HFFc6 (cell line): ENCODE measurements at regions not wholly inside any gene's neighbourhood (a gene's known extent, or its start where the extent isn't known, plus 50 kb on each side); places are given as distances from the start of the nearest gene placed in this dataset.

Experiments
- DNase-seq: peaks from one replicate; pipeline ENCODE4 v3.0.0-alpha.2; 2018
- H3K27ac Mint-ChIP-seq: 2 replicates; pipeline ENCODE4 v1.8.0; 2020; ENCODE audit warnings: mild to moderate bottlenecking, mixed read lengths
- H3K27me3 Mint-ChIP-seq: 2 replicates; pipeline ENCODE4 v1.8.0; 2021; ENCODE audit warnings: mild to moderate bottlenecking, moderate library complexity, mixed read lengths; ENCODE audit not compliant: insufficient read depth
- H3K36me3 Mint-ChIP-seq: 2 replicates; pipeline ENCODE4 v1.8.0; 2021; ENCODE audit warnings: low read depth, mixed read lengths
- H3K4me1 Mint-ChIP-seq: 2 replicates; pipeline ENCODE4 v1.8.0; 2020; ENCODE audit warnings: low read depth, mixed read lengths
- H3K4me3 Mint-ChIP-seq: 2 replicates; pipeline ENCODE4 v1.8.0; 2020; ENCODE audit warnings: mild to moderate bottlenecking, moderate library complexity, mixed read lengths
- H3K9me3 Mint-ChIP-seq: 2 replicates; pipeline ENCODE4 v1.8.0; 2020; ENCODE audit warnings: mild to moderate bottlenecking, mixed read lengths
- TF ChIP-seq, protein P1 (sequence below): fragments of 200-600 bp; sonication (generic); IDR thresholded peaks from 2 replicates; pipeline ENCODE4 v1.5.0; 2021; ENCODE audit warnings: antibody characterized with exemption, mild to moderate bottlenecking

DNA sequence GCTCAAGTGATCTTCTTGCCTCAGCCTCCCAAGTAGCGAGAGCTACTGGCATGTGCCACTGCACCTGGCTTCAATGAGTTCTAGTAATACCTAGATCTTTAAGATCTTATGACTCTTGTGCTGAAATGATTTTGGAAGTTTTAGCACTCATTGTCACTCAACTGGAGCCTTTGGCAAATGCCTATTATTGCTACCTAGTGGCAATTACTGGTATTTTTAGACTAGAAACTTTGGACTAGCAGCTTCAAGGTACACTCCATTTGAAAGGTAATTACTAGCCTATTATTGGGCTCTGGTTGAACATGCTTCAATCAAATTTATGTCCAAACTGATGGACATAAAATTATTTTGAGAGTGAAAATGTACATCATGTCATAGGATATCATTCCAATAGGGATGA is 80.7 kb upstream of the MUCL1 start:
- H3K27ac Mint-ChIP-seq, result no peak overlapping the region
- H3K4me1 Mint-ChIP-seq, result no peaks in the 10 kb centered on the region
- H3K9me3 Mint-ChIP-seq, result peaks cover 22% of the 10 kb centered on the region
- DNase-seq, result no peak
- TF ChIP-seq, protein P1, sequence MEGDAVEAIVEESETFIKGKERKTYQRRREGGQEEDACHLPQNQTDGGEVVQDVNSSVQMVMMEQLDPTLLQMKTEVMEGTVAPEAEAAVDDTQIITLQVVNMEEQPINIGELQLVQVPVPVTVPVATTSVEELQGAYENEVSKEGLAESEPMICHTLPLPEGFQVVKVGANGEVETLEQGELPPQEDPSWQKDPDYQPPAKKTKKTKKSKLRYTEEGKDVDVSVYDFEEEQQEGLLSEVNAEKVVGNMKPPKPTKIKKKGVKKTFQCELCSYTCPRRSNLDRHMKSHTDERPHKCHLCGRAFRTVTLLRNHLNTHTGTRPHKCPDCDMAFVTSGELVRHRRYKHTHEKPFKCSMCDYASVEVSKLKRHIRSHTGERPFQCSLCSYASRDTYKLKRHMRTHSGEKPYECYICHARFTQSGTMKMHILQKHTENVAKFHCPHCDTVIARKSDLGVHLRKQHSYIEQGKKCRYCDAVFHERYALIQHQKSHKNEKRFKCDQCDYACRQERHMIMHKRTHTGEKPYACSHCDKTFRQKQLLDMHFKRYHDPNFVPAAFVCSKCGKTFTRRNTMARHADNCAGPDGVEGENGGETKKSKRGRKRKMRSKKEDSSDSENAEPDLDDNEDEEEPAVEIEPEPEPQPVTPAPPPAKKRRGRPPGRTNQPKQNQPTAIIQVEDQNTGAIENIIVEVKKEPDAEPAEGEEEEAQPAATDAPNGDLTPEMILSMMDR, result no peak
- no peaks in the 10 kb centered on the region for H3K36me3 Mint-ChIP-seq
- no peak overlapping the region for H3K4me3 Mint-ChIP-seq
- no peaks in the 10 kb centered on the region; the same call in 1 of the 2 replicates for H3K27me3 Mint-ChIP-seq

DNA sequence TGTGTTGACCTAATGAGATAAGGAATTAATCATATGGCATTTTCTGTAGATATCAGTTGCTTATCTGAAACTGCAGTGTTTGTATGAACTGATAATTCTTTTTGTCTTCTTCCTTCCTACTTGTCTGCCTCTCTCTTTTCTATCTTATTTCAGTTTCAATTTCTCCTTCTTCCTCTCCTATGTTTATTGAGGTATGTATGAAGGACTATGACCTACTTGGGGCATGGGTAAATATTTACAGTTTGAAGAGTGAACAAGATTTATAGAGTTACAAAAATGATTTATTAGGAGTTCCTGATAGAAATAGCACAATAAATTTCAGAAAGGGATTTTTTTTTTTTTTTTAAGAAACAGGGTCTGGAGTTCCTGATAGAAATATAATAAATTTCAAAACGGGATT is 88.7 kb upstream of the MUCL1 start:
- Mint-ChIP-seq H3K4me1 (no peaks in the 10 kb centered on the region), H3K27me3 (no peaks in the 10 kb centered on the region; the same call in 1 of the 2 replicates), H3K36me3 (no peaks in the 10 kb centered on the region), H3K9me3 (no peaks in the 10 kb centered on the region), H3K4me3 (no peak overlapping the region), H3K27ac (no peak overlapping the region)
- DNase-seq, result no peak
- TF ChIP-seq, protein P1, result no peak

DNA sequence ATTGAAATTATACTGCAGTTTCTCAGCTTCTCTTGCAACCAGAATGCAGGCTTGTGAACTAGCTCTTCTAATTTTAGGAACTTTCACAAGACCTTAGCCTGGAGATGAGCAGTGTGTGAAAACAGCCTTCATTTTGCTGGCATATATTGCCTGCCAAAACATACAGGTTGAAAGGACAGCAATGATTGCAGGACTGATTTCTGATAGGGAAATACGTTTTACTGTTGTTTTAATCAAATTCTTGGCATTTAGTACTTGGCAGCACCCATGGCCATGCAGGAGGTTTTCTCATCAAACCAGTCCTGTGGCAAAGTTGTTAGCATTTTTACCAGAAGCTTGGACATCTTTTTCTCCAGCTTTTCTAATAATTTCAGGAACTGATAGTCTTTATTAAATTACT is 91.9 kb upstream of the MUCL1 start:
- Mint-ChIP-seq H3K27me3 (no peaks in the 10 kb centered on the region), H3K36me3 (no peaks in the 10 kb centered on the region), H3K4me3 (no peak overlapping the region), H3K9me3 (no peaks in the 10 kb centered on the region), H3K4me1 (no peaks in the 10 kb centered on the region), H3K27ac (no peak overlapping the region)
- no peak for DNase-seq
- TF ChIP-seq, protein P1, result no peak

DNA sequence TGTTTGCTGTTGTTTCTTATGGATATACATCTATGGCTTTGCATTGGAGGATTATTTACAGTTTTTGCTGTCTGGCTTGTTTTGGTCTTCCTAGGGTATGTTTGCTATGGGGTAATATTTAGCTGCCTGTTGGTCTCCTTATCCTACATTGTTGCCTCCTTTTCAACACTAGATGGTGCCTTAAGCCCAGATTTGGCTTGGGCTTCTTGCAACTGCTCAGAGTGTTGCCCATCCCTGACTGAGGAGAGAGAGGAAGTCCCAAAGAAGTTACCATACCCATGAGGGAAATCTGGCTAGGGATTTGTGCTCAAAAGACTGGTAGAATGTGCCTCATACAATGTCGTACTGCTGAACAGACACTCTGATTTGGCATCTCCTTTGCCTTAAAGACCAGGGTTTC is 94.6 kb upstream of the MUCL1 start:
- no peaks in the 10 kb centered on the region for H3K36me3 Mint-ChIP-seq

DNA sequence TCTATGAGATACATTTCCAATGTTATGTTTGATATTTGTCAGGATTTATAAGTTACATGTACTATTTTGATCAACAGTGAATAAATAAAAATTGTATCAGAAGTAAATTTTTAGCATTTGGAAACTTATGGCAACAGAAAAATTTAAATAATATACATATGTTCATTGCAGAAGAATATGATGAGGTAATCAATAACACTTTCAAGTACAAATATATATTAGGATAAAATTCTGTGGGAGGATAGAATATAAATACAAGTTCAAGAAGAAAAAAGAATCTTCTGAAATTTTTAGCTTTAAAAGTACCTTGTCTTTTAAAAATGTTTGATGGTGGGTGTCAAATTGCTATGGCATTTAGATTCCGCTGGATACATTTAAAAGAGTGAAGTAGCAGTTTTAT is 102.8 kb upstream of the MUCL1 start:
- DNase-seq, result no peak
- TF ChIP-seq, protein P1, result no peak
- Mint-ChIP-seq H3K36me3 (no peaks in the 10 kb centered on the region), H3K27me3 (no peaks in the 10 kb centered on the region; the same call in none of the 2 replicates), H3K27ac (no peak overlapping the region), H3K4me3 (no peak overlapping the region), H3K9me3 (no peaks in the 10 kb centered on the region), H3K4me1 (no peaks in the 10 kb centered on the region)

More for the DNA sequence above, 94.6 kb upstream of the MUCL1 start:
- Mint-ChIP-seq H3K4me1 (no peaks in the 10 kb centered on the region), H3K27ac (no peak overlapping the region), H3K27me3 (no peaks in the 10 kb centered on the region; the same call in 1 of the 2 replicates), H3K4me3 (no peak overlapping the region), H3K9me3 (no peaks in the 10 kb centered on the region)
- DNase-seq, result peak; percentile 41
- TF ChIP-seq, protein P1, result peak; percentile 70
